Stimulated activated naive CD8-positive, alpha-beta T cell treated with anti-CD3 and anti-CD28 coated beads, Interleukin-15, Interleukin-2, amounts not matched to agents 100 ng/mL and 50 ng/mL, for 24 hours (primary cell): ENCODE measurements at regions not wholly inside any gene's neighbourhood (a gene's known extent, or its start where the extent isn't known, plus 50 kb on each side); places are given as distances from the start of the nearest gene placed in this dataset.
"Not testable (repeated sequence)": the region's sequence is repeated elsewhere in the genome, so short reads cannot be mapped to it uniquely, and the experiment has no call there.

Experiments used
- H3K27ac Mint-ChIP-seq: one replicate; pipeline ENCODE4 v1.8.0; 2021; ENCODE audit warnings: mild to moderate bottlenecking, mixed read lengths
- H3K27me3 Mint-ChIP-seq: one replicate; pipeline ENCODE4 v1.8.0; 2021; ENCODE audit warnings: mixed read lengths
- H3K36me3 Mint-ChIP-seq: one replicate; pipeline ENCODE4 v1.8.0; 2021; ENCODE audit warnings: low read depth, mixed read lengths
- H3K4me1 Mint-ChIP-seq: one replicate; pipeline ENCODE4 v1.8.0; 2021; ENCODE audit warnings: low read depth, mixed read lengths
- H3K4me3 Mint-ChIP-seq: one replicate; pipeline ENCODE4 v1.8.0; 2021; ENCODE audit warnings: mild to moderate bottlenecking, mixed read lengths
- H3K9me3 Mint-ChIP-seq: one replicate; pipeline ENCODE4 v1.8.0; 2021; ENCODE audit warnings: mixed read lengths

- H3K27me3 Mint-ChIP-seq: no peaks in the 10 kb centered on the region
- H3K4me1 Mint-ChIP-seq: no peaks in the 10 kb centered on the region
- no peak overlapping the region for H3K4me3 Mint-ChIP-seq
- no peaks in the 10 kb centered on the region for H3K9me3 Mint-ChIP-seq
- no peaks in the 10 kb centered on the region for H3K36me3 Mint-ChIP-seq
- no peak overlapping the region for H3K27ac Mint-ChIP-seq
Measured at GRCh38 chrX:65587616-65588526, 53.3 kb upstream of the LAS1L start.

- Mint-ChIP-seq H3K27ac (peak overlapping the region; percentile 26), H3K4me1 (peaks cover 6% of the 10 kb centered on the region), H3K9me3 (no peaks in the 10 kb centered on the region)
Measured at GRCh38 chrX:65586491-65586890, 51.9 kb upstream of the LAS1L start.

GRCh38 chrX:65585226-65585625, 50.6 kb upstream of the LAS1L start:
- H3K36me3 Mint-ChIP-seq, H3K9me3 Mint-ChIP-seq, H3K27me3 Mint-ChIP-seq, H3K4me1 Mint-ChIP-seq, H3K4me3 Mint-ChIP-seq, H3K27ac Mint-ChIP-seq: not testable (repeated sequence)

More at GRCh38 chrX:65586491-65586890, 51.9 kb upstream of the LAS1L start:
- Mint-ChIP-seq H3K36me3 (no peaks in the 10 kb centered on the region), H3K4me3 (no peak overlapping the region), H3K27me3 (no peaks in the 10 kb centered on the region)
